NCI-H1694 (cell line): ENCODE measurements at regions not wholly inside any gene's neighbourhood (a gene's known extent, or its start where the extent isn't known, plus 50 kb on each side); places are given as distances from the start of the nearest gene placed in this dataset.

Source experiments
- DNase-seq: peaks from one replicate; lab custom pipeline; 2025; lab: John Stamatoyannopoulos, UW

DNA sequence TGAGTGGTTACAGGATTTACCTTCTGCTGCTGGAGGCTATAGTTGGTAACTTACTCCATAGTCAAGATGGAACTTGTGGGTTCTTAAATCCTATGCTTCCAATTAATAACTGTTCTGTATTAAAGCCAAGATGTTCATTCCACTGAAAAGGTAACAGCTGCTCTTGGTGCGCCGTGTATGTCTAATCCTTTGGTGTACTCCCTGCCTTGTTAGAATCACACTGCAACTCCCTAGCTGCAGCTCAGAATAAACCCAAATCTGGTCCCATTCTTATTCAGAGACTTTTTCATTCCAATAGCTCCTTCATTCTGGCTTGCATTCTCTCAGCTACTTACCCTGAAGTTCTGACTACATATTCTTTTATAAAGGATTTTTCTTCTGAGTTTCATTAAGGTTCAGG lies 1355.5 kb downstream of the MAT2B start:
- no peak for DNase-seq

DNA sequence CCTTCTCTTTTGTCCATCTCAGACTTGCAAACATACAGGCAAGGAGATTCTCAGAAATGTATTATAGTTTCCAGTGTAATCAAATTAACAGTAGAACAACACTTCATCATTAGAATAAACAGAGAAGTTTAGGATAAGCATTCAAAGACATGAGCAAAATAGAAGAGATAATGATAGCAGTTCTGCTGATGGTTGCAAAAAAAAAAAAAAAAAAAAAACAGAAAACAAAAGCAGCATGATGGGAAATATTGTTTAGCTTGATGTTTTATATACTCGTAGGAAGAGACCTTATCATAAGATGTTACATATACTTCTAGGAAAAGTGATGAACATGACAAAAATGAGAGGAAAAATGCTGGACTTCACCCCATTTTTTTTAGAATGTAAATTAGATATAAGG lies 1356.2 kb downstream of the MAT2B start:
- DNase-seq: no peak

DNA sequence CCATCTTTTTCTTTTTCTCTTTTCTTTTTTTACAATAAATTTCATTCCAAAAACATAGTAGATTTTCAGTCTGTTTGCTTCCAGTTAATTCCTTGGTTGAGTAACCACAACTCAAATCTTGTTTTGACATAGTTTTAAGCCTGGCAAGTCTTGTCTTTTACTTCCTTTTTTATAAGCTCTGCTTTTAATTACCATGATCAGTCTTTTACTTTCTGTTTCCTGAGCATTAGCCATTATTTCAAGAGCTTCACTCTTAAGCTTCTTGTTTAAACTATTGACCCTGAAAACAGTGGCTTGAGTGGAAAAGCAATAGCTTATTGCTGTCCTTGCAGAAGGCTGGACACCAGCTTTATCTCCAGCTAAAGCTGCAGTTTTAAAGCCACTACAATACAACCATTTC lies 1363.3 kb downstream of the MAT2B start:
- no peak for DNase-seq

DNA sequence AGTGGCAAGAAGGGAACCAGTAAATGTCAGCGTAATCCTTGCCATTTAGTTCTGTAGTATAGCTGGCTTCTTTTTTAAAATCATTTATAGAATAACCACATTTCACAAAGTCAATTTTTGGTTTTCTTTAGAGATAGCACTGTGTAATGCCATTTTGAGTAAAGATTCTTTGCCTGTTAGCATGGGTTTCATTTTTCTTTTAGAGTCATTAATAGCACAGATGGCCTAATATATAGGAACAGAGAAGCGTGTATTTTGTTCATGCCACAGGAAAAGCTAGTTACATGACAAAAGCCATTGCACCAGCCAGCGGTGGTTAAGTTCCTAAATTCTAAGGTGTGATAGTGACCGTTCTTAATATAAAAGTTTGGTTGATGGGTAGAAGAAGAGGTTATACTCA lies 1363.9 kb downstream of the MAT2B start:
- no peak for DNase-seq

DNA sequence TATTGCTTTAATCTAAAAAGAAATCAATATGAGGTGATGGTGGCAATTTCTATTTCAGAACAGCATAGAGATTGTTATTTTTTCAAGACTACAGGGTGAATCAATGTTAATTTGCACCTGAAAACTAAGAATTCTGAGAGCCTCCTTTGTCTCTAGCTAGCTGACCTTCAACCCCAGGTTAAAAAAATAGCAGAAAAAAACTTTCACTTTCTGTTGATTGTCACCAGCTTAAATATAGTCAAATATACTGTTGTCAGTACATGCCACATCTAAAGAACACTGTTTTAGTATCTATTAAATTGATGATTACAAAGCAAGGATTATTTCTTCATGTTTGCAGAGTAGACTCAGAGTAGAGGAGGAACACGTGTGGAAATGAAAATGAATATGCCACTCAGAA lies 1371.4 kb downstream of the MAT2B start:
- no peak for DNase-seq

DNA sequence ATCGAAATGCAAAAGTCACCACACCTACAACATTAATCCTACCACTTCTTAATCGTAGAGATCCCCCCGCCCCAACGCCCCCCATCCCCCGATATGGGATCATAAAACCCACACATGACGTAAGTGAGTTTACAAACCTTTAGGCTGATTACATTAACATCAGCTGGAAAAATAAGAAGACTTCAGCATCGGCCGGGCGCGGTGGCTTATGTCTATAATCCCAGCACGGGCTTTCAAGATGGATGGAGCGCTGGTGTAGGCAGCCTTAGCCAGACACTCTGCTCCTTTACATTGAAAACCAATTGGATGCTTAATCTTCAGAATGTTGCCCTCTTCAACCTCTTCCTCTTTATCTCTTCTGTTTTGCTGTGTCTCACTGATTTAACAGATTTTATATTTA lies 1376.0 kb downstream of the MAT2B start:
- no peak for DNase-seq

DNA sequence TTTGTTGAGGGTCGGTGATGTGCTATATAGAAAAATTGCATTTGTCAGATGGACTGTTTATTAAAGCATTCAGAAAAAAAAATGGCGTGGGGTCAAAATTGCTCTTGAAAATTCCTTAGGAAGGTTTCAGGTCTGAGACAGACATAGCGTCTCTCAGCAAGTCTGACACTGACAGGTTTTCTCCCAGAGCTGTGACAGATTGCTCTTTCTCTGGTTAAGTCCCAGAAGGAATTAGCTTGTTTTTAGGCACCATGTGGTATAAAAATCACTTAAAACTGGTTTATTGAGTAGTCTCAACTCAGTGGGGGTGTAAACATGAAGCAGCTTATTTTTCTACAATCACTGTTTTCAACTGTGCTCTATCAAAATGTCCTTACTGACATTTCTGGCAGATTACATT lies 1379.8 kb downstream of the MAT2B start:
- no peak for DNase-seq

DNA sequence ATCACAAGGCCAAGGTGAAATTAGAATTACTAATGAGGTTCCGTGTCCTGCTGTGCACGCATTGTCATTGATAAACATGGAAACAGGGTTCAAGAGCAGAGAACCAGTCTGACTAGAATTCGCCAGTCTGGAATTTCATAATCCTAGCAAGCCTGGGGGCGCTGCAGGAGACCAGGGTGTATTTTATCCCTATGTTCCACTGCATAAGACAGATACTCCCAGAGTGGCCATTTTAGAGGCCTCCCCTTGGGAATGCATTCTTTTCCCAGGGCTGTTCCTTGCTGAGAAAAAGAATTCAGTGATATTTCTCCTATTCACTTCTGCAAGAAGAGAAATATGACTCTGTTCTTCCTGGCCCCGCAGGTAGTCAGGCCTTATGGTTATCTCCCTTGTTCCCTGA lies 1387.7 kb downstream of the MAT2B start:
- no peak for DNase-seq

DNA sequence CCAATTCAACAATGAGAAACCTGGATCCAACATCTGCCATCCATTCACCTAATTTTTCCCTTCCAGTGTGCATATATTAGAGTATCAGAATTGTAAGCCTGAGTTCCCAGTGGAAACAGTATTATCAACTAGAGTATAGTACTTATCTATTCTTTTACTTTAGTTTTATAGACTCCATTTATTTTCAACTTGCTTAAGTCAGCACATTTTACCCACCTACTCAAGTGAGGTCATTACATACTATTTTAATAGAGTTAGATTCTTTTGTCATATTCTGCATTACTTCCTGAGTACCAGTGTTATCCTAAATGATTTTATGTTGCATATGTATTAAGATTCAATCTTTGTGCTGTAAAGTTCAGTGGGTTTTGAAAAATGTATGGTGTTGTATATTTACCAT lies 1393.3 kb downstream of the MAT2B start:
- DNase-seq: no peak

DNA sequence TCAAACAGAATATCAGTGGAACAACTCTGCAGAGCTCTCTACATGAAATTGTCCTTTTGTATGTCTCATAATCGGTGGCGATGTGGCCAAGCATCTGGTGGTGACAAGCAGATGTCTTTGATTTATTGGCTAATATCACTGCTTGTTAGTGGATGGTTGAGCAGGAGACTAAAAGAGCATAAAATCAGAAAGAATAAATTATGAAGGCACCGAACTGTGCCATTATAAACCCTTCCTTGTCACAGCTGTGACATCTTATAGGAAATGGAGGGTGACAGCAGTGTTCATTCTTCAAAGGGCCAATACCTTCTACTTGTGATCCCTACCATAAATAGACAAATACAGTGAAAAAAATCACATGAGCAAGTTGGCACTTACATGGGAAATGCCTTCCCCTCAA lies 1404.3 kb downstream of the MAT2B start:
- DNase-seq: no peak

DNA sequence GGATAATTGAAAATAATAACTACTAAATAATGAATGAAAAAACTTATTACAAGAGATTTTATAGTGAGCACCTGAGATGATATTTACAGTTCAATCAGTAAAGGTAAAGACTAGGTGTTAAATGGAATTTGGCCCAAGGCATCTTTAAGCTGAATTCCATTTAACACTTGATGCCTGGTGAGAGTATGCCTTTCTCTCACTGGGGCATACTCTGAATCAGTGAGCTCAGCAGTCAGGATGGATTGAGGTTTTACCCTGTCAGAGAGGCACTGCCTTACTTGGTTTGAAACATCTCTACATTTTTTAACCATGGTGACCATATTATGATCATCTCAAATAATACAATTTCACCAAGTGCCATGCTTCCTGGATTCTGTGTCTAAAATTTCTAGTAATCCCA lies 1416.3 kb downstream of the MAT2B start:
- no peak for DNase-seq

DNA sequence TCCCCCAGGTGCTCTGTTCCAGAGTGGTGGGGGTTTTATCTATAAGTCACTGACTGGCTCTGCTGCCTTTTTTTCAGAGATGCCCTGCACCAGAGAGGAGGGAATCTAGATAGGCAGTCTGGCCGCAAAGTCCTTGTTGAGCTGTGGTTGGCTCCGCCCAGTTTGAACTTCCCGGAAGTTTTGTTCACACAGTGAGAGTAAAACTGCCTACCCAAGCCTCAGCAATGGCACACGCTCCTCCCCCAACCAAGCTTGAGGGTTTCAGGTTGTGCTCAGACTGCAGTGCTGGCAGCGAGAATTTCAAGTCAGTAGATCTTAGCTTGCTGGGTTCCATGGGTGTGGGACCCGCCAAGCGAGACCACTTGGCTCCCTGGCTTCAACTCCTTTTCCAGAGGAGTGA lies 1428.6 kb downstream of the MAT2B start:
- no peak for DNase-seq

DNA sequence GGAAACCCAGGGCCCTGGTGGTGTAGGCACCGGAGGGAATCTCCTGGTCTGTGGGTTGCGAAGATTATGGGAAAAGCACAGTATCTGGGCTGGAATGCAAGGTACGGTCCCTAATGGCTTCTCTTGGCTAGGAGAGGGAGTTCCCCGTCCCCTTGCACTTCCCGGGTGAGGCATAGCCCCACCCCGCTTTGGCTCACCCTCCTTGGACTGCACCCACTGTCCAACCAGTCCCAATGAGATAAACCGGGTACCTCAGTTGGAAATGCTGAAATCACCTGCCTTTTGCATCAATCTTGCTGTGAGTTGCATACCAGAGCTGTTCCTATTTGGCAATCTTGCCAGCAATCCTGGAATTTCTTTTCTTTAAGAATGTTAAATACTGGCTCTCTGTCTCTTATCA lies 1429.1 kb downstream of the MAT2B start:
- no peak for DNase-seq

DNA sequence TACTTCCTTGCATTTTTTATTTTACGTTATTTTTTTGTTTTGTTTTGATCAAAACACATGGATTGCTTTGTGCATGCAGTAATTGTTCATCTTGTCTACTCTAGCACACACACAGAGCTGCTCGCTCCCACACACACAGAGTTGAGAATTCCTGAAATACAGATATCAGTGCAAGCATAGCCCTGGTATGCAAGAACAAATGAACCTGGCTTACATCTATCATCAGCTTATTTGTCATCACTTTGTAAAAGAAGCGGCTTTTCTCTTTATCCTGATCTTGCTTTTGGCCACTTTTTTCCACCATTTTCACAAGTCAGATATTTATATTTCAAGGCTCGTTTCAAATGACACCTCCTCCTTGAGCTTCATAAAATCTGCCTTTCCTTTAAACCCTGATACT lies 1435.7 kb downstream of the MAT2B start:
- no peak for DNase-seq

DNA sequence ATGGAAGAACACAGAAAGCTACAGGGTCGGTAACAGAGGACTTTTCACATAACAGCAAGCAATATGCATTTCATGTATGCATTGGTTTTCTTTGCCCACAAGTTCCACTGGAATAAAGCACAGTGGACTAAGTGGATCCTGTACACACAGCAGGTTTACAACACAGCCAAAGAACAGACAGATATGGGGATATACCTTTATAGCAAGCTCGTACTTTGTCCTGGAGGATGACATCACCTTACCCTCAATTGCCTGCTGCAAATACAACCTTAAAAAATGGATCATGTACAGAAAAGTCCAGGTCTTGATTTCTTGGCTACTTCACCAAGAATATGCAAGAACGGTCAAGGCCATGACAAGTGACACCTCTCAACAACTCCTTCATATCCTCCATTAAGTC lies 1445.5 kb downstream of the MAT2B start:
- DNase-seq: no peak

DNA sequence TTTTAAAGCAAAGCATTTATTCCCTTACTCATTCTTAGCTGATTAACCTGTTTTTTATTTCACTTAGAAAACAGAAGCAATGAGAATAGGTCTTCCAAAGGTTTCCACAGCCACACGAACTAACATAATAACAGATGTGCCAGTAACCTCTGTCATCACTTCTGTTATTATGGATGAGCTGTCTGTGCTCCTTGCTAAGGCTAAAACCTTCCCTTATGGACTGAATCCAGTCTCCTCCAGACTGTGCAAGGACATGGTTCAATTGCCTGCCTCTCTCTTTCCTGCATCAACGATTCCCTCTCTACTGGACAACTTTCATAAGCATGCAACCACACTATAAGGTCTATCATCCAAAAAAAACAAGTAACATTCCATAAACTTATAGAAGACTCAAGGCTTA lies 1446.2 kb downstream of the MAT2B start:
- DNase-seq: no peak

DNA sequence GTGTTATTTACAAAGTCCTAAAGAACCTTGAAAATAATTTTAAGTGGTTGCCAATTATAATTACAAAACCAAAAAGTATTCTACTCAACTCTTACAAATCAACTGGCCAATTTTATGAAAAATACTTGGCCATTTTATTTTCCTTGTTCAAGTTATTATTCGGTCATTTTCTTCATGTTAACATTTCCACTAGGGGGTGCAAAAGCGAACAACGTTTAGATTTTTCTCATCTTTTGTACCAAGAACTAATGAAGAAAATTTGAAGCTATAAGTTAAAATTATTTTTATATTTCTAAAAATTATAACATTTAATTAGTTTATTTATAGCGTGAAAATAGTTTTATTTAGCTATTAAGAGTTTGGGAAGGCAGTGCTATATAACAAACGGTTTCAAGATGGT lies 1453.3 kb downstream of the MAT2B start:
- no peak for DNase-seq

DNA sequence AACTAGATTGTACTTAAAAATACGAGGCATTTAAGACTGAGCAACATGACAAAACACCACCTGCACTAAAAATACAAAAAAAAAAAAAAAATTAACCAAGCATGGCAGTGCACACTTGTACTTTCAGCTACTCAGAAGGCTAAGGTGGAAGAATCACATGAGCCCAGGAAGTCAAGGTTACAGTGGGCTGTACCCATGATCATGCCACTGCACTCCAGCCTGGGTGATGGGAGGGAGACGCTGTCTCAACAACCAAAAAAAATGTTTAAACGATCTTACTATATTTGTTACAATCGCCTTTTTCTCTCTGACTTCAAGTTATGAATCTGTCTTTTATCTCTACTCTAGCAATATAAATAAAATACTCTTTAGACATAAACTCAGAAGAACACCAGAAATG lies 1454.3 kb downstream of the MAT2B start:
- DNase-seq: no peak

DNA sequence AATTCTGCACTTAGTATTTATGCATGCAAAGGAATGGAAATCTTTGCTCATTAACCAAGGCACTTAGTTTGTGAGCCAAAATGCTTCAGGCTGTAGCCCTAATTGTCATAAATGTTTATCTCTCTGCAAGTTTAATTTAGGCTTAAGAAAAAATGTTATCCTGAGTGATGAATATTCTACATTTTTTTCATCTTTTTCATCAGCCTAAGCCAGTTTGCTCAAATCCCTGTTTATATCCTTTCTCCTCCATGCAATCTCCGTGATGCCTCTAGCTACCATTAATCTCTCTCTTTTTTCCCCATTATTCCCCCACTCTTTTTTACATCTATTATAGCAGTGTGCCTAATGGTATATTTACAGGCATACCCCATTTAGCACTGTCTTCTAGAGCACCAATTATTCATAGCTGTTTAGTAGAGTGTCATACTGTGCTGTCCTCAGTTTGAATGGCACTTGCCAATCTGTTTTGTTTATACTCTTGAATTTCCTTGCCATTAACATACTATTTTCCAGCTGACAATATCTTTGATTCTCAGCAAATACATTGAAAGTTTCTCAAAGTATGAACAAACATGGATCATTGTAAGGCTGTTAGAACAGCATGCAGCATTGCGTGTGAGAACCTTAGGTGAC lies 1457.0 kb downstream of the MAT2B start:
- DNase-seq: no peak

DNA sequence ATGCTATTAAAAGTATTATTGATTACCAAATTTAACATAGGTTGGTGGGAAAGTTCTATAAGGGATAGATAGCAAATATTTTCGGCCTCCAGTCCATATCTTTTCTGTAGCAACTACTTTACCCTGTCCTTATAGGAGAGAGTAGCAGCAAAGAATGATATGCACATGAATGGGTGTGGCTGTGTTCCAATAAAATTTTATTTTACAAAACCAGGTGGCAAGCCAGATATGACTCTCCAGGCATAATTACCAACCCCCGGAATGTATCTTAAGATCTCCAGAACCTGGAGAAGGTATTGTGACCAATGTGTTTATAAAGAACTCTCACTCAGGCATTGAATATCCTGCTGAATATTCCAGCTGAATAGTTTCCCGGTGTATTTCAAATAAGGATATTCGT lies 1461.2 kb downstream of the MAT2B start:
- DNase-seq: no peak

DNA sequence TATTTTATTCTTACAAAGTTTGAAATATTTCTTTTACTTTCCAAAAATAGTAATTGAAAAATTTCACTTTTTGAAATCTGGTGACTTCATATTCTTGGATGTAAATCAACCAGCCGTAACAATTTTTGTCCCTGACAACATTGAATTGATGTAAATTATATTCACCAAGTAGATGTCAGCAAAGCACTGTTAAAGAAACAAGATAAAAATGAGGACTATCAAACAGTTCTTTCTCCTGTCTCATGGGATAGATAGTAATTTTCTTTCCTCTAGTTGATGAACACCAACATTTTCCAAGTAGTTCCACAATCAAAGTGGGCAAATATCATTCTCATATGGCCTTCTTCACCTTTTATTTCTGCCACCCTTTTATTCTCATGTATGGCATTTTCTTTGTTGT lies 1461.9 kb downstream of the MAT2B start:
- DNase-seq: no peak

DNA sequence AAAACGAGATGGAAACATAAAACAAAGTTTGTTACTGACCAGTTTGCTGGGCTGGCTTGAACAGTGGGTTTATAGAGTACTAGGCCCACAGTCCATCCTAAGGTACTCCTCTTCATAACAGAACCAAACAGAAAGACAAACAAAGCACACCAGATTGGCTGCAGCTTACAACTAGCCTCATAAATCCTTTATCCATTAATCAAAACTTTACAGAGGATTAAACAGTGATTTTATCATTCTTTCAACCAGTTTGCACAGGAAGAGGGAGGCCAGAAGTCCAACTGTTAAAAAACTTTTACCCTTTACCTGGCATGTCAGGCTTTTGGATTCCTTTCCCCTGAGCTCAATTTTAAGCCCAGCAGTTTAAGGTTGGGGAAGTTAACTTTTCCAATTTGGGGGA lies 1467.6 kb downstream of the MAT2B start:
- no peak for DNase-seq

DNA sequence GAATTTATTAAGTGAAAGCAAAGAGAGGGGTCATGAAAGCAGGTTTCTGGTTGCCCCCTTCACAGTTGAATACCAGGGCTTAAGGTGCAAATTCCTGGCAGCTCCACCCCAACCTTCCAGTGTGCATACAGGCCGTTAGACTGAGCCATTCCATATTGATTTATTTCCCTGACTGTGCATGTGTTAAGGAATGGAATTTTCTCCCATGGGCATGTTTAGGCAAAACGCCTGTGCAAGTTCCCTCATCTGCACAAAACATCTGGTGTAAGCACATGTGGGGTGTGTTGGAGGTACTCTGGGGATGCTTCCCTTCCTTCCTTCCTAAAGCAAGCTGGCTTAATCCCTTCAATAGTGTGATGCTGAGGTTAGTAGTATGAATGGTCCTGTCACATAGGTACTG lies 1470.6 kb downstream of the MAT2B start:
- no peak for DNase-seq

DNA sequence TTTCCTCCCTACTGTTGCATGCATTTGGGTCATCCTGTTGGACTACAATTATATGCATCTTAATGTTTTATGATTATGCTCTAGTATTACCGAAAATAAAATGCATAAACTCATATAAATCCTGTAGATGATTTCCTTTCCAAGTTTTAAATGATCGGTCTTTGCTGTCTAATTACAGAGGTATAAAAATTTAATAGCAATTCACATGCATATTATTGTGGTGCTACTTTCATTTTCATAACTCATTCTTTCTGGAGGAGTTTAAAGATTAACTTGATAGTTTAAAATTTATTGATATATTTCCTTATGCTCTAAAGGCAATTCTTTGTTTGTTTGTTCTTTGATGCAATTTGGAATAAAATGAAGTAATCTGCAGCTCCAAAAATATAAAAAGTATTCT lies 1475.1 kb downstream of the MAT2B start:
- DNase-seq: no peak

DNA sequence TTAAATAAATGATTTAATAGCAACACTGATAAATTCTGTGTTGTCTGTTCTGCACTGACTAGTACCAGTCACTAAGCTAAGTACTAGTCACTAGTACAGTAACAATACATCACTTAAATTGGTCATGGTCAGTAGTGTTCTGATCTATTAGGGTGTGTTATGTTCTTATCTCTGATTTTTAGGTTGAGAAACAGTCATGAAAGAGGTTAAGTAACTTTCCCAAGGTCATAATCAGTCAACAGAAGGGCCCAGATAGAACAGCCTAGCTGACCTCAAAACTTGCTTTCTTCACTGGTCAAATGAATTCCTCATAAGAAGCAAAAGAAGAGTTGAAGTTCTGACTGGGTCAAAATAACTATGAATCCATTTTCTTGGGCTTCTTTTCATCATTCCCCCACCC lies 1492.7 kb downstream of the MAT2B start:
- DNase-seq: no peak
